GM19324 (cell line): ENCODE measurements at regions not wholly inside any gene's neighbourhood (a gene's known extent, or its start where the extent isn't known, plus 50 kb on each side); places are given as distances from the start of the nearest gene placed in this dataset.

ENCODE experiments used
- ATAC-seq: cut with Tn5 transposase; IDR thresholded peaks from one replicate; pipeline ENCODE4 v1.9.1; 2021; ENCODE audit warnings: mild to moderate bottlenecking, moderate library complexity; ENCODE audit not compliant: unreplicated experiment, low FRiP score

DNA sequence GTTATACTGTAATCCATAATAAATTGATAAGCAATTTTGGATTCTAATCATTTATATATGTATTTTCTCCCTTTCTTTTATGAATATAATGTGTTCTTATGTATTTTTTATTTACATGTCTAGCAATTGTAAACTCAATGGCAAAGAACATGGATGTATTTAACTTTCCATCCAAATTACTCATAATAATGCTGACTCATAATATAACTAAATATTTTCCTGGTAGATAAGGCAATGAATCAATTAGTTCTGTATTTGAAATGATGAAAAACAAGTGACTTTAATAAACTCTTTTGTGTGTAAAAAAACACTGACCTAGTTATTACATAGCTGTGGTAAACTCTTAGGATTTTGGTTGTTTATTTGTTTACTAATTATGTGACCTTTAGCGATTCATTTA lies 211.2 kb downstream of the DTHD1 start:
- ATAC-seq = no peak

DNA sequence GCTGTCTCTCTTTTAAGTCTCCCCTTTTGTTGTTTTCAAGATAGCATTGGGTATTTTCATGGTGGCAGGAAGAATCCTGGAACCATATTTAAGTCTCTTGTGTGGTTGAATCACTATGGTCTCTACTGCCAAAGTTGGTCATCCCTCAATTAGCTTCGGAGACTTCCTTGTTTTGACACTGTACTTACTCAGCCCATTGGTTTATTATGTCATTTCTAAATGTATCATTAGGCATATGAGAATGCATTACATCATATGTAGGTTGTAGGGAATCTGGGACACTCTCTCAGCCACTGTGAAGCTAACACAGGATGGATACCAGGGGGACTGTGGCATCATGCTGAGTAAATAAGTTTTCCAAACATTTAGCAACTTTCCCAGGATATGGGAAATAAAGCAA lies 211.8 kb downstream of the DTHD1 start:
- ATAC-seq = no peak

DNA sequence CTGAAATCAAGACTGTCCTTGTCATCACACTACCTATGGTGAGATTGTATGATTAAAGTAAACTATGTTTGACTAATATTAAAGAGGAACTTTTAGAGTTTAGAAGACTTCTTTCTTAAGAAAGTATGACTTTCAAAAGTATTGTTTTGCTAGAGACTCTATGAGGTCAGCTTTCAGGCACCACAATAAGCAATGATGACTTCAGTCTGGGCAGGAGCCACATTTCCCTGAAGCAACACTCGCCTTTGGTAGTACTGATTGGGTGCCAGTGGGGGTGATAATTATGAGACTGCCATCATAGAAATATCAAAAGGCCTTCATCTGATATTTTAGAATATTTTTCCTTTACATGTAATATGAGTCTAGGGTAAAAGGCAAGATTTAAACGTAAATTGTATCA lies 212.6 kb downstream of the DTHD1 start:
- no peak for ATAC-seq

- ATAC-seq = no peak
These were observed 213.3 kb downstream of the DTHD1 start for GRCh38 chr4:36494747-36495146.

- no peak for ATAC-seq
These were observed 220.9 kb downstream of the DTHD1 start for GRCh38 chr4:36502350-36502749.

DNA sequence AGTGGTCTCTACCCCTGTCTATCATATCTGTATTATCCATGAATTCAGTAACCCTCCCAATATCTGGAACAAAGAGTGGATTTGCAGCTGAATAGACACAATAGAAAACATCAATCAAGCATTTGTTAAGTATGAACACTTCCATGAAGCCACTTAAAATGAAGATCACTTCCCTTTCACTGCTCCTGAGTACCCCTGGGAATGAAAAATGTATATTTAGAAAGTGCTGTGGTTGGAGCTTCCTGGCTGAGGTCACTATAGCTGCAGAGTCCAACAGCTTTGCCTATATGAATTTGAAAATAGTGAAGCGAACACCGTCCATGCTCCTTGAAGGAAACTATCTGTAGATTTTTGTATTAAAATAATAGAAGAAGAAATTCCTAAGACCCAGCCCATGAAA lies 227.0 kb downstream of the DTHD1 start:
- no peak for ATAC-seq

DNA sequence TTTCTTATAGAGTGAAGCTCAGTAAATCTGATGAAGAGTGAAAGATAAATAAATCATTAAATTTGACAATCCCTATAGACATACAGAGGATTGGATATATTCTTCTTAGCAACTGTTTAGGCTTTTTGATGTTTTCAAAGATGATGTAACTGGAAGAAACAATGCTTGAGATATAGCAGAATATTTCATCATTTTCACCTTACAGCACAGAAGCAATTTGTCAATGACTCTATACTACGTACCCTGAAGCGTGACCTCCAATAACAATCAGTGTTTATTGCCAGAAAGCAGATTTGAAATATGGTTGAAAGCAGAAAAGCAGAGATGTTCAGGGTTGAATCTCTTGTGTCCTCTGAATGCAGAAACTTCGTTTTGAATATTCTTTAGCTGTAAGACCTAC lies 228.4 kb downstream of the DTHD1 start:
- no peak for ATAC-seq

DNA sequence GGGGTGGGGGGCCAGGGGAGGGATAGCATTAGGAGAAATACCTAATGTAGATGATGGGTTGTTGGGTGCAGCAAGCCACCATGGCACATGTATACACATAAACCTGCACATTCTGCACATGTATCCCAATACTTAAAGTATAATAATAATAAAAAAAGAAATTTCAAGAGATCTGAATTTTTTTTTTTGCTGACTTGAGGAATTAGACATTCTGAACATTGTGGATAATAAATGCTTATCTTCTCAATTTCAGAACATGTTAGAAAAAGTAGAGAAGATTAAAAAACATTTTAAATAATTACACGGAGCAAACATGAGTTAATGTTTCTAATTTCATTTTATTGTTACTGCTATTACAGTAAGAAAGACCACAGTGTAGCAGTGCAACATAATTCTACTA lies 230.4 kb downstream of the DTHD1 start:
- no peak for ATAC-seq

DNA sequence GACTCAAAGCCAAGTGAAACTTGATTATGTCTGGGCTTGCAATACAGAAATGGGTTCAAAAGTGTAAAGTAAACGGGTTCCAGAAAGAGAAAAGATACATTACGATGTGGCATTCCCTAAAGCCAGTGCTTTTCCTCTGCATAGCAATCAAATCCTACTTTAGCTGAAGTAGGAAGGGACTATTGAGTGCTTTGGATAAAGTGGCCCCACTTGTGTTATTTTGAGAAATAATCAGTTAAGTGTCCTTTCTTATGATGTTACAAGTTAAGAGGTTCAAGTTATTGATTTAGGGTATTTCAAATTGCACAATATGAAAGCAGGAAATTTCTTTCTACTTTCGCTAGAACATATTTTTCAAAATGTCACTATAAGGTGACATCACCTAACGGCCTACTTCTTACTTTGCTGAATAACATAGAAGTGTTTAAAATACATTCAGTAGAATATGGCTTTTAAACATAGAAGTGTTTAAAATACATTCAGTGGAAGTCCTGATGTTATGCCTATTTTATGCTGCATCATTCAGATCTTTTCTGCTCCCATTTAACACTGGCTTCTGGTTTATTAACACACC lies 235.2 kb downstream of the DTHD1 start:
- ATAC-seq = no peak

GRCh38 chr4:36523182-36523581 lies 241.8 kb downstream of the DTHD1 start:
- ATAC-seq = no peak

GRCh38 chr4:36532670-36533379 lies 251.4 kb downstream of the DTHD1 start:
- no peak for ATAC-seq

- ATAC-seq = no peak
These were observed 252.5 kb downstream of the DTHD1 start for GRCh38 chr4:36533944-36534343.

- no peak for ATAC-seq
These were observed 266.0 kb downstream of the DTHD1 start for GRCh38 chr4:36547383-36547782.

- ATAC-seq = no peak
These were observed 267.8 kb downstream of the DTHD1 start for GRCh38 chr4:36549252-36549651.

DNA sequence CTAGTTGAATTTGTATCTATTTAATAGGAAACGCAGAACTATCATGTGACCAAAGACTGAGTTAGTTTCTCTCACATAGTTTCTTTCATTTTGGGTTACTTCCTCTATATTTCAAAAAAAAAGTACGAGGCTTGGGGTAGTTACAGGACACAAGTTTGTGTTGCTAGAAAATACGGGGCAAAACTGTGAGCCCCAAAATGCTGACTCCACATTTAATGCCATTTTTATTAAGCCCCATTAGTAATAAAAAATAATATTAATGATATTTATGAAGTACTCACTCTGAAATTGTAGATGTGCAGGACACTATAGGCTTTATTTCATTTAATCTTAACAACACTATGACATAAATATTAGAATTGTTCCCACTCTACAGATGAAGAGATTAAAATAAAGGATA lies 268.6 kb downstream of the DTHD1 start:
- no peak for ATAC-seq

DNA sequence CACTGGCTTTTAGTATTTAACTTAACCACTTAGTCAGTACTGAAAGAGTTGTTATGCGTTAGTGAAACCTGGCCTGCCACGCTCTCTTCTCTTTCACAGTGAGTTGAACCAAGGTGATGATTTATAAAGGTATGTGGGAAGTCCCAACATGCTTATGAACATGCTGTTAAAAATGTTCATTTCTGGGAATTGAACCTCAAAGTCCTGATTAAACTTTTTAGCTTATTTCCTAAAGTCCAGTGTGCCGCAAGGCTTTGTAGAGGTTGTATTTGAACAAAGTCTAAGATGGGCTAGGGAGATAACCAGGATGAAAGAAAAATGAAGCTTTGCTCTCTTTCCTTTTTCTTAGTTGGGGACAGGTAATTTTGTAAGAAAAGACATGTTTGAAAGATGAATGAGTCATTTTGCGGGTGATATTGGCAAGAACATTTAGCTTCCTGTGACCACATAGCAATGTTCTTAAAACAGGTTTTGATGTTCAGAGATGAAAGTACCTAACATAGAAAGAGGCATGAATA lies 270.3 kb downstream of the DTHD1 start:
- ATAC-seq = peak; percentile 73

GRCh38 chr4:36553029-36553428 lies 271.6 kb downstream of the DTHD1 start:
- no peak for ATAC-seq

DNA sequence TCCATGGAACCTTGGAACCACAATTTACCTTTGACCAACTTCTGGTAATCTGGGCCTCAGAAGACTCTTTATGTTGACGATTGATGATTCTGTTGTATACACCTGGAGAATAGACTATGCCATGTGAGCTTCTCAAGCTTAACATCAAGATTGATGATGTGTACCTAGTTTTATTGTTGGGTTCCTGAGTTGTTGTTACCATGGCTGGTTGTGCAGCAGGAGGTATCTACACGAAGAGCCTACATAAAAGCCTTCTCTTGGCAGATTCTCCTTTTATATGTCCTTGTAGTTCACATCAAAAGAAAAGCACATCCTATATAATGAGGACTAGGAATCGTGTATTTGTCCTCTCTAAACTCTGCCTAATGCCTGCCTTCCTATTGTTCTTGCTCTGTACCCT lies 272.0 kb downstream of the DTHD1 start:
- ATAC-seq = no peak

- no peak for ATAC-seq
These were observed 275.6 kb downstream of the DTHD1 start for GRCh38 chr4:36556984-36557383.

DNA sequence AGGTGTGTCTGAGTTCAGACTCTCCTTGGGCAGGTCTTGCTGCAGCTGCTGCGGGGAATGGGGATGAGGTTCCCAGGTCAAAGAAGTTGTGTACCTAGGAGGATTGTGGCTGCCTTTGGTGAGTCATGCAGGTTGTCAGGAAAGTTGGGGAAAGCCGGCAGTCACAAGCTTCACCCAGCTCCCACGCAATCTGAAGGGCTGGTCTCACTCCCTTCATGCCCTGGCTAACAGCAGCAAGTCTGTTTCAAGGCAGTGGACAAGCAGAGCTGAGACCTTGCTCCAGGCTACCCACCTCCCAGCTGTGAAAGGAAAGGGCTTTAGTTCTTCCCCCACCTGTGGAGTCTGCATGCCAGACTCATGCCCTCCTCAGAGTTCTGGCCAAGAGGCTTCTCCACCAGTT lies 287.2 kb downstream of the DTHD1 start:
- no peak for ATAC-seq

GRCh38 chr4:36573441-36573840 lies 292.0 kb downstream of the DTHD1 start:
- no peak for ATAC-seq

- no peak for ATAC-seq
These were observed 293.4 kb downstream of the DTHD1 start for GRCh38 chr4:36574816-36575215.
